H9 (cell line): ENCODE measurements at regions not wholly inside any gene's neighbourhood (a gene's known extent, or its start where the extent isn't known, plus 50 kb on each side); places are given as distances from the start of the nearest gene placed in this dataset.

Experiments
- DNase-seq: peaks from one replicate; pipeline ENCODE4 v3.0.0-alpha.2; 2017
- H2AFZ ChIP-seq: one replicate; pipeline ENCODE4 v1.6.1; 2013; ENCODE audit warnings: mild to moderate bottlenecking, low read length, control low read depth, moderate library complexity
- H2AK5ac ChIP-seq: 2 replicates; pipeline ENCODE4 v1.6.1; 2013; ENCODE audit warnings: low read length, control low read depth, mixed read lengths; ENCODE audit not compliant: insufficient read length
- H2BK120ac ChIP-seq: one replicate; pipeline ENCODE4 v1.6.1; 2013; ENCODE audit warnings: low read depth, mild to moderate bottlenecking, low read length, control low read depth, inconsistent platforms; ENCODE audit not compliant: poor library complexity, severe bottlenecking
- H2BK12ac ChIP-seq: 2 replicates; pipeline ENCODE4 v1.6.1; 2013; ENCODE audit warnings: low read length, control low read depth, mixed read lengths, low read depth; ENCODE audit not compliant: insufficient read length
- H2BK15ac ChIP-seq: 2 replicates; pipeline ENCODE4 v1.6.1; 2013; ENCODE audit warnings: low read depth, low read length, control low read depth
- H2BK20ac ChIP-seq: one replicate; pipeline ENCODE4 v1.6.1; 2013; ENCODE audit warnings: low read depth, mild to moderate bottlenecking, low read length, control low read depth, inconsistent platforms; ENCODE audit not compliant: poor library complexity, severe bottlenecking
- H2BK5ac ChIP-seq: 2 replicates; pipeline ENCODE4 v1.6.1; 2013; ENCODE audit warnings: low read length, control low read depth, mixed read lengths; ENCODE audit not compliant: insufficient read length
- H3K14ac ChIP-seq: 2 replicates; pipeline ENCODE4 v1.6.1; 2013; ENCODE audit warnings: low read length, control low read depth; ENCODE audit not compliant: insufficient read depth
- H3K18ac ChIP-seq: 2 replicates; pipeline ENCODE4 v1.6.1; 2013; ENCODE audit warnings: low read depth, mild to moderate bottlenecking, mixed read lengths, low read length, control low read depth; ENCODE audit not compliant: insufficient read length
- H3K23ac ChIP-seq: 2 replicates; pipeline ENCODE4 v1.6.1; 2013; ENCODE audit warnings: low read length, control low read depth, mixed read lengths, low read depth; ENCODE audit not compliant: insufficient read length
- H3K23me2 ChIP-seq: 2 replicates; pipeline ENCODE4 v1.6.1; 2013; ENCODE audit warnings: low read depth, mild to moderate bottlenecking, mixed read lengths, low read length, control low read depth; ENCODE audit not compliant: insufficient read length, poor library complexity, severe bottlenecking
- H3K27ac ChIP-seq: 2 replicates; pipeline ENCODE4 v1.5.1; 2013; ENCODE audit warnings: low read length, control low read depth, mixed read lengths, low read depth; ENCODE audit not compliant: insufficient read length
- H3K27me3 ChIP-seq: 2 replicates; pipeline ENCODE4 v1.6.1; 2013; ENCODE audit warnings: low read length, control low read depth, inconsistent platforms; ENCODE audit not compliant: insufficient read depth
- H3K4ac ChIP-seq: 2 replicates; pipeline ENCODE4 v1.6.1; 2013; ENCODE audit warnings: low read depth, mild to moderate bottlenecking, control low read depth, inconsistent platforms, low read length, moderate library complexity
- H3K4me1 ChIP-seq: 2 replicates; pipeline ENCODE4 v1.6.1; 2013; ENCODE audit warnings: low read length, control low read depth, inconsistent platforms; ENCODE audit not compliant: insufficient read depth
- H3K4me2 ChIP-seq: 2 replicates; pipeline ENCODE4 v1.6.1; 2013; ENCODE audit warnings: low read length, control low read depth, mixed read lengths; ENCODE audit not compliant: insufficient read length, insufficient read depth
- H3K56ac ChIP-seq: 2 replicates; pipeline ENCODE4 v1.6.1; 2013; ENCODE audit warnings: low read depth, mild to moderate bottlenecking, mixed read lengths, low read length, control low read depth; ENCODE audit not compliant: insufficient read length
- H3K79me1 ChIP-seq: 2 replicates; pipeline ENCODE4 v1.6.1; 2013; ENCODE audit warnings: low read depth, mild to moderate bottlenecking, moderate library complexity, low read length, control low read depth, inconsistent platforms; ENCODE audit not compliant: insufficient read depth, poor library complexity, severe bottlenecking
- H3K79me2 ChIP-seq: 2 replicates; pipeline ENCODE4 v1.6.1; 2013; ENCODE audit warnings: low read length, control low read depth, inconsistent platforms; ENCODE audit not compliant: insufficient read depth
- H3K9ac ChIP-seq: 2 replicates; pipeline ENCODE4 v1.6.1; 2013; ENCODE audit warnings: low read length, control low read depth, mixed read lengths; ENCODE audit not compliant: insufficient read length; ENCODE audit errors: extremely low read depth
- H3K9me3 ChIP-seq: one replicate; pipeline ENCODE4 v1.6.1; 2013; ENCODE audit warnings: low read depth, low read length, inconsistent platforms; ENCODE audit not compliant: control insufficient read depth
- H3T11ph ChIP-seq: one replicate; pipeline ENCODE4 v1.6.1; 2013; ENCODE audit warnings: mild to moderate bottlenecking, low read length, control low read depth, inconsistent platforms
- H4K20me1 ChIP-seq: one replicate; pipeline ENCODE4 v1.6.1; 2013; ENCODE audit not compliant: control insufficient read depth, insufficient read length, insufficient read depth
- H4K5ac ChIP-seq: 2 replicates; pipeline ENCODE4 v1.6.1; 2013; ENCODE audit warnings: low read depth, mild to moderate bottlenecking, mixed read lengths, low read length, control low read depth; ENCODE audit not compliant: insufficient read length
- H4K8ac ChIP-seq: replicated peaks from 2 replicates; pipeline ENCODE4 v1.6.1; 2013; ENCODE audit warnings: low read length, control low read depth, mixed read lengths, low read depth; ENCODE audit not compliant: insufficient read length
- H4K91ac ChIP-seq: 2 replicates; pipeline ENCODE4 v1.6.1; 2013; ENCODE audit warnings: low read depth, mild to moderate bottlenecking, moderate library complexity, mixed read lengths, low read length, control low read depth; ENCODE audit not compliant: insufficient read length
- H3K27ac Mint-ChIP-seq, 3 experiments: 2 replicates in 2 of 3; 3 replicates in 1 of 3; pipeline ENCODE4 v1.8.0; 2020 to 2021; ENCODE audit warnings: mixed read lengths in 3 of 3, mild to moderate bottlenecking in 1 of 3, moderate library complexity in 1 of 3
- H3K27me3 Mint-ChIP-seq: 2 replicates; pipeline ENCODE4 v1.8.0; 2021; ENCODE audit warnings: low read depth, mild to moderate bottlenecking, moderate library complexity, mixed read lengths
- H3K36me3 Mint-ChIP-seq, 3 experiments: 2 replicates in 2 of 3; 3 replicates in 1 of 3; pipeline ENCODE4 v1.8.0; 2020 to 2021; ENCODE audit warnings: low read depth in 3 of 3, mixed read lengths in 3 of 3; ENCODE audit not compliant: insufficient read depth in 1 of 3
- H3K4me1 Mint-ChIP-seq, 2 experiments: 2 replicates each; pipeline ENCODE4 v1.8.0; 2020; ENCODE audit warnings: mixed read lengths in 2 of 2
- H3K4me3 Mint-ChIP-seq, 2 experiments: 2 replicates in 1 of 2; 3 replicates in 1 of 2; pipeline ENCODE4 v1.8.0; 2020 to 2021; ENCODE audit warnings: mild to moderate bottlenecking in 2 of 2, mixed read lengths in 2 of 2, moderate library complexity in 1 of 2
- H3K9me3 Mint-ChIP-seq, 2 experiments: 2 replicates in 1 of 2; 3 replicates in 1 of 2; pipeline ENCODE4 v1.8.0; 2020; ENCODE audit warnings: mild to moderate bottlenecking in 2 of 2, mixed read lengths in 2 of 2, moderate library complexity in 1 of 2
- CTCF ChIP-seq: fragments of 200-600 bp; sonication (generic); conservative IDR thresholded peaks from 3 replicates; pipeline ENCODE4 v1.8.0; 2021; ENCODE audit warnings: antibody characterized with exemption, mild to moderate bottlenecking
- WGBS: extraction: QIAGEN DNeasy Blood & Tissue Kit; methylation state at CpG from one replicate; pipeline ENCODE4 v1.1.7; 2013; ENCODE audit warnings: missing lambda C conversion rate, low lambda C conversion rate, mixed read lengths; ENCODE audit not compliant: insufficient read length; ENCODE audit errors: extremely low coverage; 5-methylcytosine and 5-hydroxymethylcytosine counted together

- no peak overlapping the region for H3K4me2 ChIP-seq
- H3K27me3 ChIP-seq = no peaks in the 10 kb centered on the region
- H3K4ac ChIP-seq = no peak overlapping the region
- no peak overlapping the region for H3K56ac ChIP-seq
- no peaks in the 10 kb centered on the region for H3K79me1 ChIP-seq
- no peak overlapping the region for H4K91ac ChIP-seq
- no peaks in the 10 kb centered on the region for H3K23me2 ChIP-seq
- no peaks in the 10 kb centered on the region for H3K4me1 ChIP-seq
- H3K79me2 ChIP-seq = no peaks in the 10 kb centered on the region
- no peak overlapping the region for H3K27ac ChIP-seq
- H2BK12ac ChIP-seq = no peak overlapping the region
- no peak overlapping the region for H4K8ac ChIP-seq
- H4K20me1 ChIP-seq = no peaks in the 10 kb centered on the region
- no peak overlapping the region for H3K23ac ChIP-seq
- no peak overlapping the region for H2BK120ac ChIP-seq
- no CpG with 5 or more reads among the region's 3 CpGs for WGBS
- H4K5ac ChIP-seq = no peak overlapping the region
- H3K4me1 Mint-ChIP-seq = peaks cover 24 to 26% of the 10 kb centered on the region in 2 experiments
- no peak overlapping the region for H3K4me3 Mint-ChIP-seq
- no peak overlapping the region for H3T11ph ChIP-seq
- no peak overlapping the region for H2BK20ac ChIP-seq
- DNase-seq = no peak
- no peak overlapping the region for H3K14ac ChIP-seq
- no peak overlapping the region for H3K18ac ChIP-seq
- peaks cover 0 to 11% (median 3%) of the 10 kb centered on the region in 3 experiments; a peak in 3 of 7 replicates for H3K36me3 Mint-ChIP-seq
- H3K27ac Mint-ChIP-seq = no peak overlapping the region
- H3K9me3 Mint-ChIP-seq = peaks cover 2 to 3% of the 10 kb centered on the region in 2 experiments; a peak in 3 of 5 replicates
- no peaks in the 10 kb centered on the region for H3K27me3 Mint-ChIP-seq
- H3K9me3 ChIP-seq = no peaks in the 10 kb centered on the region
- no peak overlapping the region for H2AFZ ChIP-seq
- no peak for TF ChIP-seq CTCF
- H2AK5ac ChIP-seq = no peak overlapping the region
- no peak overlapping the region for H3K9ac ChIP-seq
- no peak overlapping the region for H2BK15ac ChIP-seq
- H2BK5ac ChIP-seq = no peak overlapping the region
Measured at GRCh38 chr3:102299125-102299877, 135.5 kb upstream of the ZPLD1 start.
